ENCODE measurements at regions not wholly inside any gene's neighbourhood (a gene's known extent, or its start where the extent isn't known, plus 50 kb on each side); places are given as distances from the start of the nearest gene placed in this dataset.

DNA sequence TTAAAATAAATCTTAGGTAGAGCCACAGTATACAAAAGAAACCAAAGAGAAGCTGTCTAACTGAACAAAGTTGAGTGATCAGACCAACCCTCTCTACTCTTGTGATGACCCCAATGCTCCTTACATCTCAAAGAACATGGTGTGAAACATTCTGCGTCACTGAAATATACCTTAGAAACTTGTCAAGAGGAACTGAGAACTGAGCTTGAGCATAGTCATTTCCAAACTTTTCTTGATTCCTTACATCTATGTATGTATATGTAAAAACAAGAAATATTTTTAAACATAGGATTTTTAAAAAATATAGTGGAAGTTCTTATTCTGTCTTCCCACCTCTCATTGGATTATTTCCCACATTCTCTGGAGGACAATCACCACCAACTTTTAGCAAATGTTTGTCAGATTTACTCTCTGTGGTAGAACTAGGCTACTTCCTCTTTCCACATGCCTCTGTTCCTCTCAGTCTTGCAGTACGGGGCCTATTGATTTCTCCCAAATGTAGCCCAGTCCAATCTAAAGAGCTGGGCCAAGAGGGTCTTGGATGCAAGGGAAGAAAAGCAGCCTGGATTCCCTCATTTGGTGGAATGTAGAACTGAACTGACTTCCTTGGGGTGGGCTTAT lies 98.2 kb upstream of the HHIP start:
- Histone ChIP-seq H3K4me1 (ENCODE audit: low read depth) (no peaks in the 10 kb centered on the region), H3K36me3 (ENCODE audit: low read depth) (no peaks in the 10 kb centered on the region), H3K4me3 (no peak overlapping the region), H3K9me3 (no peaks in the 10 kb centered on the region)
- intact Hi-C loops (cut with DNase I, micrococcal nuclease) = no loop called here
- TF ChIP-seq, protein P1, sequence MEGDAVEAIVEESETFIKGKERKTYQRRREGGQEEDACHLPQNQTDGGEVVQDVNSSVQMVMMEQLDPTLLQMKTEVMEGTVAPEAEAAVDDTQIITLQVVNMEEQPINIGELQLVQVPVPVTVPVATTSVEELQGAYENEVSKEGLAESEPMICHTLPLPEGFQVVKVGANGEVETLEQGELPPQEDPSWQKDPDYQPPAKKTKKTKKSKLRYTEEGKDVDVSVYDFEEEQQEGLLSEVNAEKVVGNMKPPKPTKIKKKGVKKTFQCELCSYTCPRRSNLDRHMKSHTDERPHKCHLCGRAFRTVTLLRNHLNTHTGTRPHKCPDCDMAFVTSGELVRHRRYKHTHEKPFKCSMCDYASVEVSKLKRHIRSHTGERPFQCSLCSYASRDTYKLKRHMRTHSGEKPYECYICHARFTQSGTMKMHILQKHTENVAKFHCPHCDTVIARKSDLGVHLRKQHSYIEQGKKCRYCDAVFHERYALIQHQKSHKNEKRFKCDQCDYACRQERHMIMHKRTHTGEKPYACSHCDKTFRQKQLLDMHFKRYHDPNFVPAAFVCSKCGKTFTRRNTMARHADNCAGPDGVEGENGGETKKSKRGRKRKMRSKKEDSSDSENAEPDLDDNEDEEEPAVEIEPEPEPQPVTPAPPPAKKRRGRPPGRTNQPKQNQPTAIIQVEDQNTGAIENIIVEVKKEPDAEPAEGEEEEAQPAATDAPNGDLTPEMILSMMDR (IDR thresholded peaks at IDR 0.05) = no peak
- ATAC-seq (no peak), DNase-seq (no peak)

DNA sequence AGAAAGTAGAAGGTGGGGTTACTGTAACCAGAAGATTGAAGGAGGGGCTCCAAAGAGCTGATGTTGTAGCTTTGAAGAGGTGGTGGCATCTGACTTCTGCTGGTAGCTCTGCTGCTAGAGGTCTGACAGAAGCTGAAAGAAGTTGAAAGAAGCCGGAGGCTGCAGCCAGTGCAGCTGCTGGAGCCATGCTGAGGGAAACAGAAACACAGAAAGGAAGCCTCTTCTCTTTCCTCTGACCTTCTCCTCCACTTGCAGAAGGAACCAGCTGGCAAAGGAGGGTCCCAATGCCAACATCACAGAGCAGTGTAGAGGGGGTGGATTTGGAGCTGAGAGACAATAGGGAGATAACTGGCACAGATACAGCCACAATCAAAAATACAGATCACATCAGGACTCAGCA lies 89.3 kb upstream of the HHIP start:
- Histone ChIP-seq H3K4me1 (ENCODE audit: low read depth) (no peaks in the 10 kb centered on the region), H3K9me3 (no peaks in the 10 kb centered on the region), H3K36me3 (ENCODE audit: low read depth) (no peaks in the 10 kb centered on the region), H3K4me3 (no peak overlapping the region)
- ATAC-seq = no peak
- no peak for DNase-seq
- TF ChIP-seq, protein P1 (IDR thresholded peaks at IDR 0.05) = no peak
- intact Hi-C loops (cut with DNase I, micrococcal nuclease) = no loop called here

DNA sequence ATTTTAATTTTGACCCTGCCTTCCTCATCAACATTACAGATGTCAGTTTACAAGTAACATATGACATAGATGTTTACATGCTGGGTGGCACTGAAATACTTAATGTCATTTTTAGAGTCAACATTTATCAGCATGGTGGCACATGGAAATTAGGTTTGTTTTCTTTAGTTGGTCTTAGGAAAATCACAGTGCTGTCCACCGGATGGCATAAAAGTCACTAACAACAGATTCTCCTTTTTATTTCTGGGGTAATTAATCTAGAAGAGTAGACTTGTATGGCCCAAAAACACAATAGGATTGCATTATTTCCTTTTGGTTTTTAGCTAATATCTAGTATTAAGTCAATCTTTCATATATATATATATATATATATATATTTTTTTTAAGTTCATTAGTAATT lies 88.6 kb upstream of the HHIP start:
- Histone ChIP-seq H3K9me3 (no peaks in the 10 kb centered on the region), H3K36me3 (ENCODE audit: low read depth) (no peaks in the 10 kb centered on the region), H3K4me3 (no peak overlapping the region), H3K4me1 (ENCODE audit: low read depth) (no peaks in the 10 kb centered on the region)
- ATAC-seq = no peak
- TF ChIP-seq, protein P1 (IDR thresholded peaks at IDR 0.05) = no peak
- intact Hi-C loops (cut with DNase I, micrococcal nuclease) = no loop called here
- DNase-seq = no peak

DNA sequence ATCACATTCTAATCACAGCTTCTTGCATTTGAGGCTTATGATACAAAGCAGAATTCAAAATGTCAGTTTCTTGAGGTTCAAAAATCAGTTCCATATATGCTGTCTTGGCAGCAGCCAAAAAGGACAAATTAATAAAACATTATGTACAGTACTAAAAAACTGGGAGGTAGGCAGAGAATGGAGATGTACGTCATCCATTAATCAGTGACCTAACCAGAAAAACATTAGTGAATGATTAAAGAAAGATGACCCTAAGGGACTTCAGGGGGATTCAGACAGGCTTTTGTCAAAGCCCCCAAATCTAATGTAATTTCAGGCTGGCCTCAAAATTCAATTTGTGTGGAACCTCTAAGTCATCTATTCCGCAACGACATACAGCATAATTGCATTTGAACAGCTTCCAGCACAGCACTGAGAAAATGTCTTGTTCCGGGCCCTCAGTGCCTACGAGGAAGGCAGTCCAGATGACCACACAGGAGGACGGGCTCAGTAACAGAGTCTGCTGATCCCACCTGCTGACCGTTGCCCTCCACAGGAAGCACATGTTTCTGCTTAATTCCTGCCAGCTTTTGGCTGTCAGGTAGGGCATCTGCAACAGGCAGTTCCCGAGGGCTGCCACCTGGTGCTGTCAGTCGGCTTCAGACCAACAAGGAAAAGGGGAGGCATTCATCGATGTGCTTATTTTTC lies 83.8 kb upstream of the HHIP start:
- no peaks in the 10 kb centered on the region for H3K36me3 ChIP-seq (ENCODE audit: low read depth)
- H3K4me1 ChIP-seq (ENCODE audit: low read depth) = no peaks in the 10 kb centered on the region
- peak in 1 of 3 donors; percentile 25 for DNase-seq
- TF ChIP-seq, protein P1 (IDR thresholded peaks at IDR 0.05) = no peak
- H3K9me3 ChIP-seq = no peaks in the 10 kb centered on the region
- intact Hi-C loops (cut with DNase I, micrococcal nuclease) = no loop called here
- peak; percentile 56 for ATAC-seq
- no peak overlapping the region for H3K4me3 ChIP-seq

DNA sequence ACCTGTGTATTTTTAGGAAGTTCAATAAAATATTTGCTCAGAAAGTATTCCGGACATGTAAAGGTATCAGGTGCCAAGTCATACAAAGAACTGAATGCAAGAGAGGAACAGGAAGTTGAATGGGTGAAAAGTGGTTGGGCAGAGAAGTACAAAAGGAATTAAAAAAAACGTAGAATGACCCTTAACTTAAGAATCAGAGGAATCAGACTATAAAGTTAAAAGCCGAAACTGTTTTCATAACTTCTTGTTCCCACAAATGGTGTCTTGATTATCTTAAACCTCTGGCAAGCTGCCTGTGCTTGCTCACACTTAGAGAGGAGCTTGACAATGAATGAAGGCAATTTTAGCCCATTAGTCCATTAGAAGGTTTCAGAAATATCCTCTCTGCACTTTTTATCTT lies 81.6 kb upstream of the HHIP start:
- Histone ChIP-seq H3K9me3 (no peaks in the 10 kb centered on the region), H3K36me3 (ENCODE audit: low read depth) (no peaks in the 10 kb centered on the region), H3K4me1 (ENCODE audit: low read depth) (no peaks in the 10 kb centered on the region), H3K4me3 (no peak overlapping the region)
- TF ChIP-seq, protein P1 (IDR thresholded peaks at IDR 0.05) = no peak
- no peak for DNase-seq
- ATAC-seq = no peak
- intact Hi-C loops (cut with DNase I, micrococcal nuclease) = no loop called here
